ENCODE measurements at regions not wholly inside any gene's neighbourhood (a gene's known extent, or its start where the extent isn't known, plus 50 kb on each side); places are given as distances from the start of the nearest gene placed in this dataset.
"Not testable (repeated sequence)": the region's sequence is repeated elsewhere in the genome, so short reads cannot be mapped to it uniquely, and the experiment has no call there.

- DNase-seq = not testable (repeated sequence)
These were observed 175.9 kb upstream of the IRF2BP2 start for GRCh38 chr1:234785922-234786321.

DNA sequence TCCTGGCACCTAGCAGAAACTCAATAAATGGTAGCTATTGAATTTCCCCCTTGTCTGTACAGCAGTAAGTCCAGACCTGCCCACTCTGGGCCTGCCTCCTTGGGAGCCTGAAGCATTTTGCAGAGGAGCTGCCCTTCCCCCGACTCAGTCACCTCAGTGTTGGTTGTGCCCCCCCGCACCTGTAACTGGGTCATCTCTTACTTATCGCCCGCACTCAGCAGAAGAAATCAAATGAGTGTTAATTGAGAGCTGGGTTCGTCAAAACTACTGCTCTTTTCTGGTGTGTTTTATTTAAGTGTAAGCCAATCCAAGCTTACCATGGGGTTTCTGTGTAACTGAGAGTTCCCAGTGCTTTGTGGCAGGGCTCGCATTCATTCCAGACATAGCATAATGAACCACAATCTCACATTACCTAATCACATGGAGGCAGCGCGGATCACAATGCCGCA is 175.5 kb upstream of the IRF2BP2 start:
- not testable (repeated sequence) for DNase-seq

GRCh38 chr1:234784108-234784507 is 174.1 kb upstream of the IRF2BP2 start:
- not testable (repeated sequence) for DNase-seq

DNA sequence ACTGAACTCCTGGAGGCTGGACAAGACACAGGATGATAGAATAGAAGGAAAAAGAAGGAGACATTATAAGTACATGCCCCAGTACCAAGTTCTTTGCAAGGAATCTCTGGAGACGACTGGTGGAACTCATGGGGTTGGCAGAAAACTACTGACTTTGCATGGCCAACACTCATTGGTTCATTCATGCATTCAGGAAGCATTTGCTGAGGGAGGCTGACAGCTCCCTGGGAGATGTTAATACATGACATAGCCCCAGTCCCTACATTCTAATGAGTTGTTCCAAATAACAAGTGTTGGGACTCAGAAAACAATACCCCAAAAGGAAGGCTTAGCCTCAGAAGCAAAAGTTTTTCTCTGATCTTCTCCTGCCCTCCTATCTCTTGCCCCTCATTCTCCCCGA is 172.8 kb upstream of the IRF2BP2 start:
- no peak for DNase-seq

GRCh38 chr1:234782105-234782751 is 172.2 kb upstream of the IRF2BP2 start:
- no peak for DNase-seq

GRCh38 chr1:234781241-234782065 is 171.5 kb upstream of the IRF2BP2 start:
- DNase-seq = no peak

- no peak for DNase-seq
These were observed 170.7 kb upstream of the IRF2BP2 start for GRCh38 chr1:234780531-234781162.

GRCh38 chr1:234780112-234780511 is 170.1 kb upstream of the IRF2BP2 start:
- no peak for DNase-seq

DNA sequence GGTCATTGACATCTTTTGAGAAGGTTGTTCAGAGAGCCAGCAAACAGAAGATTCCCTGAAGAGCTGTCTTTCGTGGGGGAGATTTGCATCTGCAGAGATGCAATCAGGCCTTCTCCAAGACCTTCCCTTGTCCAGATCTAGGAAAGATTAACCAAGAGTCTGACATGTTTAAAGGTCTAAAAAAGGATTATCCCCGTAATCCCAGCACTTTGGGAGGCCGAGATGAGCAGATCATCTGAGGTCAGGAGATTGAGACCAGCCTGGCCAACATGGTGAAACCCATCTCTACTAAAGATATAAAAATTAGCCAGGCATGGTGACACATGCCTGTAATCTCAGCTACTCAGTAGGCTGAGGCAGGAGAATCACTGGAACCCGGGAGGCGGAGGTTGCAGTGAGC is 169.6 kb upstream of the IRF2BP2 start:
- not testable (repeated sequence) for DNase-seq

GRCh38 chr1:234779160-234779538 is 169.2 kb upstream of the IRF2BP2 start:
- DNase-seq = no peak

DNA sequence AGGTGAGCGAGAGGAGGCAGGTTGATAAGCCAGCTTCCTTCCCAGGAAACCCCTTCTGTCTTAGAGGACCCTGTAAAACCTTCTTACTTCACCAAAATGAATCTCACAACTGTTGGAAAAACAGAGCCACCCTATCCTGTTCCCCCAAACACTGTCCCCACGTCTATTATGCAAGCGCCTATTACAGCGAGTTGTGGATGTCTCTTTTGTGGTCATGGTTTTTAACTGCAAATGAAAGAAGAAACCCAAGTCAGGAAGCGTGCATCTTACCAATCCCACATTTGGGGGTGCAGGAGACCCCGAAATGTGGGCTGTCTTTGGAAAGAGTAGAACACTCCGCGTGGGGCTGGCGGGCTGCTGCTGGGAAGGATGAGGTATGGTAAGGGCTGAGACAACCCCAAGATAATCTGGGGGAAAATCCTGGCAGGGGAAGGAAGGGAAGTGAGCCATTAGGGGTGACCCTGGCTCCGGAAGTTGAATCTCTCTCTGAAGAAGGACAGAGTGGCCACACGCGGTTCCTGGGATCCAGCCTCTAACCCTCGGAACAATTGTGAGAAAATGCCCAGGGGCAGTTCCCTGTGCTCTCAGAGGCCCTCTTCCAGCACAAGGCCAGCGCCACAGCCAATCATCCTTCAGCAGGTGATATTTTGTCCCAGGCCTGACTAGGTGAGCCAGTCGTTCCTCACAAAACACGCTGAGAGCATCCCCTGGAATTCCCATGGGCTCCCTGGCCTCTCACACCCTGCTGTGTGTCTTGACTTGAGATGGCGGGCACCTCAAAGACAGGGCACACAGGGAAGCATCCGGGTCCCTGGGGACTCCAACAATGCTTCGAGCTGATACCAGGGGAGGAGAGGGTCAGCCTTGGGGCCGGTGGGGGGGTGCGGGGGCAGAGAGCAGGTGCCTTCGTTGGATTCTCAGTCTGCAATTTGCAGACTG is 168.5 kb upstream of the IRF2BP2 start:
- DNase-seq = no peak

DNA sequence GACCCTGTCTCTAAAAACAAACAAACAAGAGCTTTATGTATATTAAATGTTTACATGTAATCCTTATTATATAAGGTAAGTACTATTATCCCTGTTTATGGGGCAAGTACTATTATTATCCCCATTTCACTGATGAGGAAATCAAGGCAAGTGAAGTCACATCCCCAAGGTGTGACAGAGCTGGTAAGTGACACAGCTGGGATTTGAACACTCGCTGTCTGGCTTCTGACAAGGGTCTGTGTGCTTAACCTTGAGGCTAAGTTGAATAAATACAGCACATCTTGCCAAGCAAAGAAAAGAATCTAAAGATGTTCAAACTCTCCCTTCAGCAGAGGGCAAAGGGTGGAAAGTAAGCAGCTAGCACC is 167.9 kb upstream of the IRF2BP2 start:
- no peak for DNase-seq

GRCh38 chr1:234776876-234777855 is 167.2 kb upstream of the IRF2BP2 start:
- DNase-seq = no peak

GRCh38 chr1:234776256-234776875 is 166.4 kb upstream of the IRF2BP2 start:
- DNase-seq = no peak

- DNase-seq = no peak
These were observed 165.7 kb upstream of the IRF2BP2 start for GRCh38 chr1:234775477-234776246.

- no peak for DNase-seq
These were observed 165.0 kb upstream of the IRF2BP2 start for GRCh38 chr1:234774971-234775370.

GRCh38 chr1:234773936-234774677 is 164.1 kb upstream of the IRF2BP2 start:
- DNase-seq = no peak

DNA sequence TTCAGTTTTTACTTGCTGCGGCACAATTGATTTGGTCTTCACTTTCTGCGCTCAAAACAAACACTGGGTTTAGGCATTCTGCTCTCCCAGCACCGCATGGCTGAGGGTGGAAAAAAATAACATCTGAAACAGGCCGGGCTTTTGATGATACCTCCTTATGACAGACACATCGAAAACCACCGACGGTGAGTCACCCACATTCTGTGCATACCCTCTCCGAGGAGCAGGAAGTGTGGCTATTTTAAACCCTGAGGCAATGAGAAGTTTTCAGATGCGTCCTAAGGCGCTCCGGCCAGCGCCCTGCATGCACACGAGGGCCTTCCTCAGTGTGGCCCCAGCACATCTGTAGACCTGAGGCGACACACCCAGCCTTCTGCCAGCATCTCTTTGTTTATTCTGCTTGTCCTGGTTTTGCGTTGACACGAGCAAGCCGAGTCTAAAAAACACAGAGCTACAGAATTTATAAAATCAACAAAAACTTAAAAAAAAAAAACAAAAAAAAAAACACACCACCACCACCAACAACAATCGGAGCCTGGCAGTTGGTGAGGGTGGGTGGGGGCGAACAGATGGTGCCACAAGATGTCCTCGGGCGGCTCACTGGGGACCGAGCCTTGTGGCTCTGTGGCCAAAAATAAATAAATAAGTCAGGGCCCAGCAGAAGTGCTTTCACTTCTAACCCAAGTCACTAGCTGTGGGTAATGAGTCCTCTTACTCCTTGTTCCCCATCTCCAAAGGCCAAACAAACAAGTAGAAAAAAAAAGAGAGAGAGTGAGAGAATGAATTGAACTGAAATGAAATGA is 162.6 kb upstream of the IRF2BP2 start:
- DNase-seq = peak; percentile 90

Data from CD4-positive, alpha-beta T cell treated with Interleukin-17A for 4 hours (primary cell).